GM21381 (cell line): ENCODE measurements at regions not wholly inside any gene's neighbourhood (a gene's known extent, or its start where the extent isn't known, plus 50 kb on each side); places are given as distances from the start of the nearest gene placed in this dataset.
"Not testable (repeated sequence)": the region's sequence is repeated elsewhere in the genome, so short reads cannot be mapped to it uniquely, and the experiment has no call there.

Experiments used
- ATAC-seq: cut with Tn5 transposase; IDR thresholded peaks from one replicate; pipeline ENCODE4 v1.9.1; 2021; ENCODE audit warnings: mild to moderate bottlenecking, moderate library complexity; ENCODE audit not compliant: unreplicated experiment

DNA sequence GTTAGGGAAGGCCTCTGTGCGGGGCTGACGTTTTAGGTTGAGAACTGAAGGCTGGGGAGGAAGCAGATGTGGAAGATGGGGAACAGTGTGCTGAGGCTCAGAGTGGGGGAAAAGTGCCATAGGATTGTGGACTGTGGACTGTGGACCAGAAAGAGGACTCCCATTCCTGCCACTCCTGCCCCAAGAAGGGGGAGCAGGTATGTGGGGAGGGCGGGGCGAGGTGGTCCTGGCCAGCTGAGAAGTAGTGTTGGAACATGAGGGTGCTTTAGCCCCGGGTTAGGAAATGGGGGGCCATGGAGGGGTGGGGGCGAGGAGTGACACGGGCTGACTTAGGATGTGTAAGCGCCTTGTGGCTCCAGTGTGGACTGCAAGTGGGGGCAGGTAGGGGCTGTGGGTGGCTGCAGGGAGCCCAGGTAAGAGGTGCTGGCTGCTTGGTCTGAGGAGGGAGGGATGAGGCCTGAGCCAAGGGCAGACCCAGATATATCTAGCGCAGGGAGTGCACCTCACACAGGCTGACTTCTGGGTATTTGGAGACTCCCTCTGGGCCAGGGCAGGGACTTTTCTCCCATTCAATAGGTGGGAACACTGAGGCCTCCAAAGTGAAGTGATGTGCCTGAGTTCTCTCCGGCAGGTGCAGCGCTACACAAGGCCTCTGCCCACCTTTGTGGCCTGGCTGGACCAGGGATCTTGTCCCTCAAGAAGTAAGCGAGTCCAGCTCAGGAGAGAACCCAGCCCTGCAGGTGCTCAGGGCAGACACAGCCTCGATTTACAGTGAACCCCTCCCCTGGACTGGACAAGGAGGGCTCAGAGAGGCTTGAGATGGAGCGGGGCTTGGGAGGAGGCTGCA is 76.6 kb upstream of the TOX2 start:
- ATAC-seq = no peak

DNA sequence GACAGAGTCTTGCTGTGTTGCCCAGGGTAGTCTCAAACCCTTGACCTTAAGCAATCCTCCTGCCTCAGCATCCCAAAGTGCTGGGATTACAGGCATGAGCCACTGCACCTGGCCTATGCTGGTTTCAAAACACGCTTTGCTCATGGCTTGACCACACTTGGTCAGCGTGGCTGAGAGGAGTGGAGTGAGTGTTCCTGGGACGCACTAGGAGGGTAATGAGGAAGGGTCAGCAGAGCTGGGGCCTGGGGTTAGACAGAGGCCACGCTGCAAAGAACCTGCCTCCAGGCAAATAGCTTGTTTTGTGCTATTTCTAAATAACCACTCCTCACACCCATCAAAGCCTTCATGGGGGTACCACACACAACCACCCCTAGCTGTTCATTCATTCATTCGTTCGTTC is 77.9 kb upstream of the TOX2 start:
- ATAC-seq = no peak

DNA sequence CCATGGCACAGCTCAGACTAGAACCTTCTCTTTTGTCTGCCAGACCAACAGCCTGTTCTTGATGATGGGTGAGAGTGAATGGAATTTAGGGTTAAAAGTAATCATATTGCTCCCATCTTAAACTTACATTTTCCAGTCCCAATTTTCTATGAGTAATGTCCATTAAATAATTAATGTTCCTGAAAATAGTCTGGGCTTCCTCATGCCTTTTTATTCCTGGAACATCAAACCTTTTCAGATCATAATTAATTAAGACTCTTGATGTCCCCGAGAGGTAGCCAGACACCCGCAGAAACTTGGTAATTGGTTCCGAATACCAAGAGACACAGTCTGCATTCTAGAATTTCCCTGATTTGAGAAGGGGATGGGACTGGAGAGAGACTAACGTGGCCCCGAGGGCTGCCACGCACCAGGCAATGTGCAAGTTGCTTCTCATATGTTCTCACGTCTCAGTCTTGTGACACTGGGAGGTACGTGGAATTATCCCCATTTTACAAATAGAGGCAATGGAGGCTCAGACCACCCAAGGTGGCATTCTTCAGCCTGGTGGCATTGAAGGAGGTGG is 78.6 kb upstream of the TOX2 start:
- ATAC-seq = no peak

DNA sequence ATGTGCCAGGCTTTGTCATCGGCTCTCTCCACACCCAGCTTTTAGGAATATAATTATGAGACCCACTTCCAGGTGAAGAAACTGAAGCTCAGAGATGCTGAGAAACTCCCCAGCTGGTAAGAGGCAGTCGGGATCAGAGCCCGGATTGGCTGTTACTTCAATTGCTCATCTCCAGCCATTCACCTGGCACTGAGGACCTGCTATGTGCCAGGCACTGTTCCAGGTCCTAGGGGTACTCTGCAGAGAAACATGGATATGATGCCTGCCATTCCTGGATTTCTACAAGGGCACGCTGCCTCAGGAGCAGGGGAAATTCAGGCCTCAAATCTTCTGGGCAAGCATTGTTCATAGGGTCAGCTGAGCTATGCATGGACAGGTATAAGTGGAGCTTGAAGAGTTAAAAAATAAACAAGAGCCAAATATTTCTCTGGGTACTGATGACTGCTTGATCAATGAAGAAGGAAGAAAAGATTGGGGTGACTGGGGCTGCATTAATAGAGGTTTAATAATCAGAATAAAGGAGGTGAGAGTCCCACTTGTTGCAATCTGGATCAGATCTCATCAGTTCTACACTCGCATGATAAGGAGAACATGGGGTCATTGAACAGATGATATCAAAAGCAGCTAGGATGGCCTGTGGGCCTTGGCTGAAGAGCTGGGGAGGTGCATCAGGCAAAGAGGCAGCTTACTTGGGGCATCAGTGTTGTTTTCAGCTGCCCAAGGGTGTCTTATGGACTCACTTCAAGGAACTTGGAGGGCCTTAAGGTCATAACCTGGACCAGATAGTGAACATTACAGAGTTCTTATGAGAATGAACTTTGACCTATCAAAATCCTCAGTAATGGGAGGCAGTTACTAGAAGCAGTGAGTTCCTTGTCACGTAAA is 80.9 kb upstream of the TOX2 start:
- ATAC-seq = no peak

DNA sequence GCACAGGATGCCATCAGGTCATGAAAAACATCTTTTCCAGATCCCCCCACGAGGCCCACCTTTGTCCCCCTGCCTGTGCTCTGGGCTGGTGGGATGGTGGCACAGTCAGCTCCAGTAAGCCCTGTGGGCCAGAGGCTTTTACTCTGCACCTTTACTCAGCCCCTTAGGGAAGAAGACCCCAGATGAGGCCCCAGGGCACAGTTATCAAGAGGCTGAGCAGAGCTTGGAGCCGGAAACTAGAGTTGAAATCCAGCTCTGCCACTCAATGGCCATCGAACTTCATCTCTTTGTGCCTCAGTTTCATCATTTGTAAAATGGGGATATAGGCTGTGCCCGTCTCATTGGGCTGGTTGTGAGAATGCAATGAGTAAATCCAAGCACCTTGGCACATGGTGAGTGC is 81.7 kb upstream of the TOX2 start:
- no peak for ATAC-seq

DNA sequence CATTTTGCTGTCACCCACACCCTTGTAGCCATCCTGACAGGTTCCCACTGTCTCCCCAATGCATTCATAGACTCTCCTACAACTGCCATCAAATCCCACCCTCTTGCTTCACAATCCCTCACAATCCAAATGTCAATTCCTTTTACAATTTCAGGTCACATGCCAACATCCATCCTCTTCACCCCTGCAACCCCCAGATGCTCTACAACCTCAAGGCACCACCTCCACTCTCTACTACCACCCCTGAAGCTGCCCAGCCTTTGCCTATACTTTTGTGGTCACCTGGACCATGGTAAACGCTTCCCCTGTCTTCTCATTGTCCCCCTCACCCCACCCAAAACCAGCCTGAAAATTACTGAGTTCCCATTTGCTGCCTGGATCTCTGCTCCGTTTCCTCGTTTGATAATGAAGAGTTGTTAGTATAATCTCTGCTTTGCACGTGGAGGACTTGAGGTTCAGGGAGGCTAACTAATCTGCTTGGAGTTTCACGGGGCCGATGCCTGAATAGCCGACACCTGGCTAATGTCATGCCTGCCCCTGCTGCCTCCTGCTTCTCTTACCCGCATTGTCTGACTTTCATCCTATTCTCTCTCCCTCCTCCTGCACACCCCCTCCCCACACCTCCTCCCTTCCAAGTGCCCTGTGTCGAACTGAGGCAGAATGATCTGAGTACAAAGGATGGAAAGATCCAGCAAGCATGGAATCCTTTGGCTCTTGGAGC is 82.4 kb upstream of the TOX2 start:
- ATAC-seq = no peak

DNA sequence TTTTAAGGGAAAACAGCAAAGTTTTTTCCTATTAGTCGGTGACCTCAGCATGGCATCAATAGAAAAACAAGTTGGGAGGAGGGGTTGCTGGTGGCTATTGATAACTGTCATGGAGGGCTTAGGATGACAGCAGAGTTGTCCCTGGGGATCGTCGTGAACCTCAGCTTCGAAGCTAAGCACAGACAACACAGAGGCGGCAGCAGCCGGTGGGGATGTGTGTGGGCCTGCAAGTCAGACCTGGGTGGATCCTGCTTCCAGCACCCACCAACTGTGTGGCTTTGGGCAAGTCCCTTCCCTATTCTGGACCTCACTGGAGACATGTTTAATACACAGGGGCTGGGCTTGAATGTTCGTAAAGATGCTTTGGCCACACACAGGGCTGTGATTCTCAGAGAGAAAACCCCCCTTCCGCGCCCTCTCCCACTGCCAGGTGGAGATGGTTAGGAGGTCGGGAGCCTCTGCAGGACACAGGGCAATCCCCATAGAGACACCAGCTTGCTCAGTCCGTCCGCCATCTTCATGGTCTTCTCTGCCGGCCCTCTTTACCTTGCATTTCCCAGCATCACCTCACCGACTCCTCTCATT is 83.1 kb upstream of the TOX2 start:
- ATAC-seq = no peak

DNA sequence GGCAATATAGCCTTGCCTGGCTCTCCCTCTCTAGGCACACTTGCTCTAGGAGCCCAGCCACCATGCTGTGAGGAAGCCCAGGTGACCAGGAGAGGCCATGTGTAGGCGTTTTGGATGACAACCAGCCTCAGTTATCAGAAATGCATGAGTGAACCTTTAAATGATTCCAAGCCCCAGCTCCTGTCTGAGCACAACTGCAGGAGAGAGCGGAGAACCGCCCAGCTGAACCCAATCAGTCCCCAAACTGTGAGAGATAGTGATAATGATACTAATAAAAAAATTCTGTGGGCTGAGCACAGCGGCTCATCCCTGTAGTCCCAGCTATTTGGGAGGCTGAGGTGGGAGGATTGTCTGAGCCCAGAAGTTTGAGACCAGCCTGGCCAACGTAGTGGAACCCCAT is 83.8 kb upstream of the TOX2 start:
- ATAC-seq = no peak

DNA sequence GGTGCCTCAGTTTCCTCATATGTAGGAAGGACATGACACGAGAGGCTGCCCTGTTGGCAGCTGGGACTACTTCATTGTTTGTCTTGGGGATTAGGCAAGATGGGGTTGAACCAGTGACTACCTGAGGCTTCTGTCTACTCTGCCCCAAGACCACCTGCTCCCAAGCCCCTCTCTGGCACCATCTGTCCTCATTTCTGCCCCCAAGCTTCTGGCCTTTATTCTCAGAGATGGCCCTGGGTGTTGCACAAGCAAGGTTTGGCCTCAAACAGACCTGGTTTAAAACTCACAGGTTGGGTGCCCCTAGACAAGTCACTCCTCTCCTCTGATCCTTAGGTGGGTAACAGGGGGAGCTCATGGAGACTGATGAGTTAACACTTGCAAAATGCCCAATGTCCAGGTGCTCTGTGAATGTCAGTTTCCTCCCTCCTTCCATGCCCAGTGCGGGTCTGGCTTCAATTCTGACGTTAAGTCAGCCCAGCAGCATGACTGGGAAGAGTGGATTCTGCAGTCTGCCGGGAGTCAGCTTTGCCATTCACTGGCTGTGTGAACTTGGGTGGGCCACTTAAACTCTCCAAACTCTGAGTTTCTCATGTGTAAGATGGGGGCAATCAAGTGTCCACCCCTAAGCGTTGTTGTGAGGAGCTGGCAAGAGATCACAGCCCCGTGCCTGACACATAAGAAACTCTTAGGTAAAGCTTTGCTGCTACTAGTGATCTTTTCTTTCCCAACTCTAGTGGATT is 84.5 kb upstream of the TOX2 start:
- no peak for ATAC-seq

DNA sequence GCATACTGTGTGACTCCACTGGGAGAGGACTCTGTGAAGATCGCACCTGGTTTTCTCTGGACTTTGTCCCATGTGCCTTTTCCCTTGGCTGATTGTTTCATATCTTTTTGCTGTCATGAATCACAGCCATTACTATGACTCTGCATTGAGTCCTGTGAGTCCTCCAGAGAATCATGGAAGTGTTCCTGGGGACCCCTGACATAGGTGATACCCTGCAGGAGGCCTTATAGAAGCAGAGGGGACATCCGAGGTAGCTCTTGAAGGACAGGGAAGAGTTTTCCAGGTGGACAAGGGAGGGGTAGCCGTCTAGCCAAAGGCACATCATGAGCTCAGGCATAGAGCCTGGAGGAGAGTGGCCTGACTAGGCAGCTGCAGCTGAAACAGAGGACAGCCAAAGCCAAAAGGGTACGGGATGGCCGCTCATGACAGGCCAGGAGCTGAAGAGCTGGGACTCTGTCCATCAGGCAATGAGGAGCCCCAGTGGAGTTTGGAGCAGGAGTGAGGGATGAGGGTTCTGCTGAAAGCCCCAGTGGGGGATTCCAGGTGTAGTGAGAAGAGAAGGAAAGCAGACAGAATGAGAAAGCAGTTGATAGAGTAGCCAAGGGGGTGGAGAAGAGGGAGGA is 86.6 kb upstream of the TOX2 start:
- no peak for ATAC-seq

DNA sequence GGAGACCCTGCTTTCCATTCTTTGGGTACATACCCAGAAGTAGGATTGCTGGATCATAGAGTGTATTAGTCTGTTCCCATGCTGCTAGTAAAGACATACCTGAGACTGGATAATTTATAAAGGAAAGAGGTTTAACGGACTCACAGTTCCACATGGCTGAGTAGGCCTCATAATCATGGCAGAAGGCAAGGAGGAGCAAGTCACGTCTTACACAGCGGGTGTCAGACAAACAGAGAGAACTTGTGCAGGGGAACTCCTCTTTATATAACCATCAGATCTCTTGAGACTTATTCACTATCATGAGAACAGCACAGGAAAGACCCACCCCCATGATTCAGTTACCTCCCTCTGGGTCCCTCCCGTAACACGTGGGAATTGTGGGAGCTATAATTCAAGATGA is 87.7 kb upstream of the TOX2 start:
- ATAC-seq = not testable (repeated sequence)

DNA sequence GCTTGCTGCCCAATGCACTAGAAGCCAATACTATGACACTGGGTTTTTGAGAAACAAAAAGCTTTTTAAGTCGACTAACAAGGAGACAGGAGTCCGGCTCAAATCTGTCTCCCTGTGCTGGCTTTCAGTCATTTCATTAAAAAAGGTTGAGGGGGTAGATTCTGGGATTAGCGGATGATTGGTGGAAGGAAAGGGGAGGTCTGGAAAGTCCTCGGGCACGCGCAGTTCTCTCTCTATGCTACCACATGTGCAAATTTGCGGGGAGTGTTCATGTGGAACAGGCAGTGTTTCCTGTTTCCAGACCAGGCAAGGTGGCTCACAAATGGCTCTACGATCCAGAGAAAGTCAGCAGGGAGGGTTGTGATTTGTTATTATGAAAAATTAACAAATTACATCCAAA is 89.1 kb upstream of the TOX2 start:
- no peak for ATAC-seq

DNA sequence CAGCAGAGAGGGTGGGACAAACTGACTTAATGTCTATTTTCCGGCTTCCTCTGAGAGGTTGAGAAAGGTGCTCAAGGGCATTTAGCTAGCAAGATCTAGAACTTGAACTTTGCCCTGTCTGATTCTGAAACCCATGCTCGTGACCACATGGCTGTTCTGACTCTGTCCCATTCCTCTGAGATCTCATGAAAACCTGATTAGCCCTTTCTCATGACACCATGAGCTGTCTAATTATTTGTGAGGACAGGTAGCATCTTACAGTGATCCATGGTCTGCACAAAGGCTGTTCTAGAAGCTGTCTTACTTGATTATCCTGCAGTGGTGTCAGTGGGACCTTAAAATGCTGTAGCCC is 89.6 kb upstream of the TOX2 start:
- ATAC-seq = no peak

DNA sequence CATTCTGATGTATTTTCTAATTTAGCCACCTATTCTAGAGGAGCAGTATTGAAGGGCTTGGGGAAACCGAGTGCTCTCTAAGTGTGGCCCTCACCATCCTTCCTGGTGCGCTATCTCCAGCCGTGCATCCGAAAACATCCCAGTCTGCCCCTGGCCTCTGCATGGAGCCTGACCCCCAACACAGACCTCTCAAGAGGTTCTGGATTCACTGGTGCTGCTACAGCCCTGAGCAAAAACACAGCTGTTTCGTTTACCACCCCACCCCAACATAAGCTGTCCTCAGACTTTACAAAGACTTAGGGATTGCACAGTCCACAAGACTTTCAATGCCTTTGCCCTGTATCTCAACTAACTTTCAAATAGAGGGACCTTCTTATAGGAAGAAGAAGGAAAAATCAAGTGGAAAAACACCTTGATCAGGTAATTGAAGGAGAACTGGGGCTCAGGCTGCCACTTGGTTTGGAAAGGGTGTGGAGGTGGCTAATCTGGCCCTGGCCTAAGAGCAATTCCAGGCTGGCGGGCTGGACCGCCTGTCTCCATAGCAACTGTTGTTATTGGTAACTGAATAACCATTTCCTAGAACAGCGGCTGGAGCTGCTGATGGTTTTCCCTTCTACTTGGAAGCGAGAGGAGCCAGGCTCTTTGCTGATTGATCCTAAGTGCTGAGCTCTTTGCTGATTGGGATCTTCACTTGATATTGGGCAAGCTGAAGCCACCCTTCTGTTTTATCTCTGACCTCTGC is 90.2 kb upstream of the TOX2 start:
- no peak for ATAC-seq

DNA sequence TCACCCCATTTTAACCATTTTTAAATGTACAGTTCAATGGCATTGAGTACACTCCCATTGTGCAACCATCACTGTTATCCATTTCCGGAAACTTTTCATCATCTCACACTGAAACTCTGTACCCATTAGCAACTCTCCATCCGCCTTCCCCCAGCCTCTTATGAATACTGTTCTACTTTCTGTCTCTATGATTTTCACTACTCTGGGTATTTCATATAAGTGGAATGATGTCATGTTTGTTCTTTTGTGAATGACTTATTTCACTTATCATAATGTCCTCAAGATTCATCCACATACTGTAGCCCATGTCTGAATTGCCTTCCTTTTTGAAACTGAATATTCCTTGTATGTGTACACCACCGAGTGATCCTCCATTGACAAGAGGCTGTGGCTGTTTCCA is 92.9 kb upstream of the TOX2 start:
- no peak for ATAC-seq

DNA sequence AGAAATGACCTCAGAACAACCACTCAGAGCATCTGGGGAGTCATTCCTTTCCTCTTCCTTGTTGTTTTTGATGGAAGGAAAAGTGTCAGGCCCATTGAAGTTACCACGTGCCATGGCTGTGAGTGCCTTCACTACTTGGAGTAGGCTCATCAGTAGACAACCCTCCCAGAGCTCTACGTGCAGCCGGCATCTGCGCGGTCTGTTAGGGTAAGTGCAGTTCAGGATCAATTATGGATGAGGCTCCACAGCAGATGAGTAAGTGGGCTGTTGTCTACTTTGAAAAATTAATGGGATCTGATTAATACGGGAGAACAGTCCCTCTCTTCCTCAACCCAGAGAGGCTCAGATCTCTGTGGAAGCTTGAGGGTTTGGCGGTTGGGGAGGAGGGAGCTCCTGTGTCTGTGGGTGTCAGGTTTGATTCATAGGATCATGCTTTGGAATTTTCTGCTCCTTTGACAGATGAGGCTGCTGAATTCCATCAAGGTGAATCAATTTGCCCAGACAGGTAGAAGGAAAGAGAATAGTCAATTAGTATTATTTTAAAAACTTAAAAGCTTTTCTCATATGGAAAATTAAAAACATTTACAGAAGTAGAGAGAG is 93.8 kb upstream of the TOX2 start:
- ATAC-seq = no peak

DNA sequence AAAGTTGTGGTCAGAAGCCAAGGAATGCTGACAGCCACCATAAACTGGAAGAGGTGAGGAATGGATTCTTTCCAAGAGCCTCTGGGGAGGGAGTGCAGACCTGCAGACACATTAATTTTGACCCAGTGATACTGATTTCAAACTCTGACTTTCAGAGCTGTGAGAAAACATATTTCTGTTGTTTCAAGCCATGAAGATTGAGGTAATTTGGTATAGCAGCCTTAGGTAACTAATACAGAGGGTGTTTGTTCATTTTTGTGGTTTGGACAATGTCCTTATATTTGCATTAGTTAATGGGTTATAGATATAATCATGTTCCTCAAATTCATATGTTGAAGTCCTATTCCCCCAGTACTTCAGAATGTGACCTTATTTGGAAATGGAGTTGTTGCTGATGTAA is 85.4 kb upstream of the GTSF1L start:
- ATAC-seq = no peak

DNA sequence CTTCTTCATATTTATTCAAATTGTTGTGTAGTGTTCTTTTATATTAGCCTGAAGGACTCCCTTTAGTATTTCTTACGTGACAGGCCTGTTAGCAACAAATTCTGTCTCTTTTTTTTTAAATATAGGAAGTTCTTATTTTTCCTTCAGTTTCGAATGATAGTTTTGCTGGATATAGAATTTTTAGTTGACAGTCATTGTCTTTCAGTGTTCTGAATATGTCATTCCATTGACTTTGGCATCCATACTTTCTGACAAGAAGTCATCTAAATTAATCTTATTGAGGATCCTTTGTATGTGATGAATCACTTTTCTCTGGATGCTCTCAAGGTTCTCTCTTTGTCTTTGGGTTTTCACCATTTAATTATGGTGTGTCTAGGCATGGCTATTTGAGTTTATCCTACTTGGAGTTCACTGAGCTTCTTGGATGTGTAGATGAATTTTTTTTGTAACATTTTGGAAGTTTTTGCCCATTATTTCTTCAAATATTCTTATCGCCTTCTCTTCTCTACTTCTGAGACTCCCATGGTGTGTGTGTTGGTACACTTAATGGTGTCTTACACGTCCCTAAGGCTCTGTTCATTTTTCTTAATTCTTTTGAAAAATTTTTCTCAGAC is 82.5 kb upstream of the GTSF1L start:
- no peak for ATAC-seq
